GM23338 (cell line): ENCODE measurements at regions not wholly inside any gene's neighbourhood (a gene's known extent, or its start where the extent isn't known, plus 50 kb on each side); places are given as distances from the start of the nearest gene placed in this dataset.

Experiments used
- ATAC-seq: fragments of 200-7000 bp; cut with Tn5 transposase; 3 replicates; pipeline ENCODE4 v1.9.1; 2020
- DNase-seq: peaks from one replicate; pipeline ENCODE4 v3.0.0-alpha.2; 2015; ENCODE audit warnings: low spot score
- H2AFZ ChIP-seq: fragments of 200-600 bp; sonication (generic); 2 replicates; pipeline ENCODE4 v1.8.0; 2016; ENCODE audit warnings: antibody characterized with exemption, mild to moderate bottlenecking, moderate library complexity
- H3F3A ChIP-seq: fragments of 200-600 bp; sonication (generic); replicated peaks from 2 replicates; pipeline ENCODE4 v1.8.0; 2017; ENCODE audit warnings: antibody characterized with exemption, mixed run types, low read depth
- H3K27ac ChIP-seq: fragments of 200-600 bp; sonication (generic); 2 replicates; pipeline ENCODE4 v1.6.1; 2016; ENCODE audit warnings: low read depth
- H3K27me3 ChIP-seq: fragments of 200-600 bp; sonication (generic); 2 replicates; pipeline ENCODE4 v1.8.0; 2016; ENCODE audit warnings: mild to moderate bottlenecking, mixed run types, moderate library complexity; ENCODE audit not compliant: insufficient read depth
- H3K36me3 ChIP-seq: fragments of 200-600 bp; sonication (generic); 2 replicates; pipeline ENCODE4 v1.8.0; 2016; ENCODE audit warnings: mild to moderate bottlenecking; ENCODE audit not compliant: insufficient read depth
- H3K4me1 ChIP-seq: fragments of 200-600 bp; sonication (generic); 2 replicates; pipeline ENCODE4 v1.8.0; 2016; ENCODE audit warnings: mild to moderate bottlenecking, moderate library complexity; ENCODE audit not compliant: insufficient read depth
- H3K4me2 ChIP-seq: fragments of 200-600 bp; sonication (generic); 2 replicates; pipeline ENCODE4 v1.7.1; 2017; ENCODE audit warnings: mixed run types
- H3K4me3 ChIP-seq: fragments of 200-600 bp; sonication (generic); 2 replicates; pipeline ENCODE4 v1.6.1; 2016; ENCODE audit warnings: mixed run types
- H3K79me2 ChIP-seq: fragments of 200-600 bp; sonication (generic); replicated peaks from 2 replicates; pipeline ENCODE4 v1.8.0; 2017; ENCODE audit warnings: mild to moderate bottlenecking; ENCODE audit not compliant: insufficient read depth
- H3K9me2 ChIP-seq: fragments of 200-600 bp; sonication (generic); 2 replicates; pipeline ENCODE4 v1.8.0; 2017; ENCODE audit not compliant: insufficient read depth
- H4K20me1 ChIP-seq: fragments of 200-600 bp; sonication (generic); replicated peaks from 2 replicates; pipeline ENCODE4 v1.8.0; 2017; ENCODE audit warnings: mild to moderate bottlenecking; ENCODE audit not compliant: insufficient read depth
- H3K27ac Mint-ChIP-seq: 2 replicates; pipeline ENCODE4 v1.8.0; 2020; ENCODE audit warnings: inconsistent platforms, mild to moderate bottlenecking, moderate library complexity, mixed read lengths
- H3K27me3 Mint-ChIP-seq: 3 replicates; pipeline ENCODE4 v1.8.0; 2022; ENCODE audit warnings: low read depth, mild to moderate bottlenecking, moderate library complexity, mixed read lengths, inconsistent platforms; ENCODE audit not compliant: insufficient read depth, poor library complexity
- H3K36me3 Mint-ChIP-seq: 3 replicates; pipeline ENCODE4 v1.8.0; 2021; ENCODE audit warnings: low read depth, mild to moderate bottlenecking, inconsistent platforms, moderate library complexity, mixed read lengths
- H3K4me1 Mint-ChIP-seq: 3 replicates; pipeline ENCODE4 v1.8.0; 2020; ENCODE audit warnings: mild to moderate bottlenecking, inconsistent platforms, mixed read lengths
- H3K4me3 Mint-ChIP-seq: 3 replicates; pipeline ENCODE4 v1.8.0; 2021; ENCODE audit warnings: moderate library complexity, mild to moderate bottlenecking, inconsistent platforms, mixed read lengths
- H3K9me3 Mint-ChIP-seq: 3 replicates; pipeline ENCODE4 v1.8.0; 2020; ENCODE audit warnings: moderate library complexity, mild to moderate bottlenecking, inconsistent platforms, mixed read lengths
- CREB1 ChIP-seq: fragments of 250-450 bp; sonication (Bioruptor Pico); IDR thresholded peaks from 2 replicates; pipeline ENCODE4 v1.5.0; 2020; ENCODE audit warnings: low read depth, mild to moderate bottlenecking, moderate library complexity
- CTCF ChIP-seq, 2 experiments: fragments of 200-600 bp in 1 of 2; sonication (generic) in 1 of 2; conservative IDR thresholded peaks; 2 replicates each; pipeline versions ENCODE4 v1.5.1 to v1.6.1; 2016 to 2017; ENCODE audit warnings: antibody characterized with exemption in 2 of 2, low read depth in 2 of 2, mild to moderate bottlenecking in 2 of 2, moderate library complexity in 1 of 2
- ETS1 ChIP-seq: IDR thresholded peaks from 2 replicates; pipeline ENCODE4 v1.6.1; 2016; ENCODE audit warnings: antibody characterized with exemption
- EZH2 ChIP-seq: fragments of 200-600 bp; sonication (generic); IDR thresholded peaks from one replicate; pipeline ENCODE4 v1.8.0; 2017; ENCODE audit warnings: antibody characterized with exemption, mild to moderate bottlenecking, low read depth; ENCODE audit not compliant: unreplicated experiment
- EZH2phosphoT487 ChIP-seq: fragments of 200-600 bp; sonication (generic); IDR thresholded peaks from one replicate; pipeline ENCODE4 v1.8.1; 2018; ENCODE audit warnings: antibody characterized with exemption; ENCODE audit not compliant: unreplicated experiment
- JUNB ChIP-seq: IDR thresholded peaks from one replicate; pipeline ENCODE4 v1.6.1; 2016; ENCODE audit warnings: antibody characterized with exemption; ENCODE audit not compliant: unreplicated experiment
- NANOG ChIP-seq: IDR thresholded peaks from 2 replicates; pipeline ENCODE4 v1.6.1; 2016; ENCODE audit warnings: antibody characterized with exemption, borderline replicate concordance
- POLR2AphosphoS5 ChIP-seq: IDR thresholded peaks from 2 replicates; pipeline ENCODE4 v1.6.1; 2016; ENCODE audit warnings: antibody characterized with exemption, low read depth
- REST ChIP-seq: IDR thresholded peaks from one replicate; pipeline ENCODE4 v1.6.1; 2018; ENCODE audit warnings: antibody characterized with exemption; ENCODE audit not compliant: unreplicated experiment
- STAT1 ChIP-seq: IDR thresholded peaks from one replicate; pipeline ENCODE4 v1.6.1; 2016; ENCODE audit warnings: antibody characterized with exemption; ENCODE audit not compliant: unreplicated experiment
- ZNF114 ChIP-seq: fragments of 250-450 bp; sonication (Bioruptor Pico); IDR thresholded peaks from 2 replicates; pipeline ENCODE4 v1.5.0; 2020; ENCODE audit warnings: mild to moderate bottlenecking, moderate library complexity
- ZNF331 ChIP-seq: fragments of 250-450 bp; sonication (Bioruptor Pico); IDR thresholded peaks from 2 replicates; pipeline ENCODE4 v1.5.0; 2020; ENCODE audit warnings: low read depth, mild to moderate bottlenecking, moderate library complexity
- ZNF462 ChIP-seq: fragments of 250-450 bp; sonication (Bioruptor Pico); IDR thresholded peaks from 2 replicates; pipeline ENCODE4 v1.5.0; 2020; ENCODE audit warnings: mild to moderate bottlenecking, moderate library complexity

GRCh38 chr4:108458681-108459080 lies 161.7 kb upstream of the RPL34 start:
- Histone ChIP-seq H4K20me1 (no peaks in the 10 kb centered on the region), H3K79me2 (no peaks in the 10 kb centered on the region), H2AFZ (no peak overlapping the region), H3K4me2 (no peak overlapping the region), H3K27ac (no peak overlapping the region), H3K27me3 (no peaks in the 10 kb centered on the region), H3F3A (no peaks in the 10 kb centered on the region), H3K36me3 (no peaks in the 10 kb centered on the region), H3K9me2 (no peaks in the 10 kb centered on the region), H3K4me3 (no peak overlapping the region), H3K4me1 (no peaks in the 10 kb centered on the region)
- no peak for ATAC-seq
- DNase-seq, result no peak
- Mint-ChIP-seq H3K9me3 (no peaks in the 10 kb centered on the region), H3K4me3 (no peak overlapping the region), H3K36me3 (no peaks in the 10 kb centered on the region), H3K4me1 (no peaks in the 10 kb centered on the region), H3K27ac (no peak overlapping the region), H3K27me3 (no peaks in the 10 kb centered on the region)
- TF ChIP-seq ZNF114 (CRISPR knock-in tag), result no peak
- no peak for TF ChIP-seq CREB1 (CRISPR knock-in tag)
- no peak for TF ChIP-seq ZNF462 (CRISPR knock-in tag)
- no peak for TF ChIP-seq NANOG
- no peak for TF ChIP-seq POLR2AphosphoS5
- no peak for TF ChIP-seq EZH2phosphoT487
- TF ChIP-seq JUNB, result no peak
- TF ChIP-seq STAT1, result no peak
- TF ChIP-seq EZH2, result no peak
- TF ChIP-seq CTCF (conservative IDR thresholded peaks at IDR 0.05; ENCODE audit: low read depth in 2 of 2), result no peak
- TF ChIP-seq REST, result no peak
- no peak for TF ChIP-seq ZNF331 (CRISPR knock-in tag)
- no peak for TF ChIP-seq ETS1
